ENCODE measurements at regions not wholly inside any gene's neighbourhood (a gene's known extent, or its start where the extent isn't known, plus 50 kb on each side); places are given as distances from the start of the nearest gene placed in this dataset.

- TF ChIP-seq POLR2A (IDR thresholded peaks at IDR 0.05) = no peak
- TF ChIP-seq, protein P1, sequence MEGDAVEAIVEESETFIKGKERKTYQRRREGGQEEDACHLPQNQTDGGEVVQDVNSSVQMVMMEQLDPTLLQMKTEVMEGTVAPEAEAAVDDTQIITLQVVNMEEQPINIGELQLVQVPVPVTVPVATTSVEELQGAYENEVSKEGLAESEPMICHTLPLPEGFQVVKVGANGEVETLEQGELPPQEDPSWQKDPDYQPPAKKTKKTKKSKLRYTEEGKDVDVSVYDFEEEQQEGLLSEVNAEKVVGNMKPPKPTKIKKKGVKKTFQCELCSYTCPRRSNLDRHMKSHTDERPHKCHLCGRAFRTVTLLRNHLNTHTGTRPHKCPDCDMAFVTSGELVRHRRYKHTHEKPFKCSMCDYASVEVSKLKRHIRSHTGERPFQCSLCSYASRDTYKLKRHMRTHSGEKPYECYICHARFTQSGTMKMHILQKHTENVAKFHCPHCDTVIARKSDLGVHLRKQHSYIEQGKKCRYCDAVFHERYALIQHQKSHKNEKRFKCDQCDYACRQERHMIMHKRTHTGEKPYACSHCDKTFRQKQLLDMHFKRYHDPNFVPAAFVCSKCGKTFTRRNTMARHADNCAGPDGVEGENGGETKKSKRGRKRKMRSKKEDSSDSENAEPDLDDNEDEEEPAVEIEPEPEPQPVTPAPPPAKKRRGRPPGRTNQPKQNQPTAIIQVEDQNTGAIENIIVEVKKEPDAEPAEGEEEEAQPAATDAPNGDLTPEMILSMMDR (IDR thresholded peaks at IDR 0.05) = no peak
- Histone ChIP-seq H3K4me3 (no peak overlapping the region), H3K27me3 (no peaks in the 10 kb centered on the region), H3K36me3 (ENCODE audit: low read depth, missing control alignments) (no peaks in the 10 kb centered on the region), H3K4me1 (no peaks in the 10 kb centered on the region), H3K27ac (no peak overlapping the region), H3K9me3 (no peaks in the 10 kb centered on the region)
- intact Hi-C loops (cut with DNase I; ENCODE audit: low total_unique reads) = no loop called here
- no peak for DNase-seq
- 55 to 59% methylated on average over 17 of the region's 17 CpGs for WGBS, 2 donors
Observed at GRCh38 chr7:26534649-26535482, 243.2 kb downstream of the SNX10 start.

DNA sequence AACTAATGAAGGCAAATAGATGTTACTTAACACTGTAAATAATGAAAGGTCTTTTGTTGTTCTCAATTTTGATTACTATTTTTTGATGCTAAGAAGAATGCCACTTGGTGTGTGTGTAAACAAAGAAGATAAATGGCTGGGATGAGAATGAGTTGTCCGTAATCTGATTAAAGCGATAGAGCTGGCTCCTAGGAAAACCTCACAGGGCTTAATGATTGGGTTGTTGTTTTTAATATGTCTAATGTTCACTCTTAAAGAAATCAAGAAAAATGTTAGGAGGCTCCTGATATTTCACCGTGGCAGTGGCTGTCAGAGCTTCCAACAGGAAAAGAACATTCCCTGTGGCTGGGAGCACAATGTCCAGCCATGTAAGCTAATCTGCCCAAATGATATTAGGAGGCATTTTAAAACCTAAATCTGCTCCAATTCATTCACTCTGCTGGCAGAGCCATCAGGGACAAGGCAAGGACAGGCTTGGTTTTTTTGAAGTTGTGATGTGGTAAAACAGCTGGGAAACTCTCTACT, 243.9 kb downstream of the SNX10 start:
- no peak for DNase-seq
- WGBS, 2 donors = 60 to 61% methylated on average over 3 of the region's 3 CpGs
- no peak for TF ChIP-seq POLR2A (IDR thresholded peaks at IDR 0.05)
- TF ChIP-seq, protein P1 (IDR thresholded peaks at IDR 0.05) = no peak
- no peak overlapping the region for H3K4me3 ChIP-seq
- no peaks in the 10 kb centered on the region for H3K9me3 ChIP-seq
- H3K36me3 ChIP-seq (ENCODE audit: low read depth, missing control alignments) = no peaks in the 10 kb centered on the region
- H3K27ac ChIP-seq = no peak overlapping the region
- no peaks in the 10 kb centered on the region for H3K27me3 ChIP-seq
- H3K4me1 ChIP-seq = no peaks in the 10 kb centered on the region
- intact Hi-C loops (cut with DNase I; ENCODE audit: low total_unique reads) = no loop called here

DNA sequence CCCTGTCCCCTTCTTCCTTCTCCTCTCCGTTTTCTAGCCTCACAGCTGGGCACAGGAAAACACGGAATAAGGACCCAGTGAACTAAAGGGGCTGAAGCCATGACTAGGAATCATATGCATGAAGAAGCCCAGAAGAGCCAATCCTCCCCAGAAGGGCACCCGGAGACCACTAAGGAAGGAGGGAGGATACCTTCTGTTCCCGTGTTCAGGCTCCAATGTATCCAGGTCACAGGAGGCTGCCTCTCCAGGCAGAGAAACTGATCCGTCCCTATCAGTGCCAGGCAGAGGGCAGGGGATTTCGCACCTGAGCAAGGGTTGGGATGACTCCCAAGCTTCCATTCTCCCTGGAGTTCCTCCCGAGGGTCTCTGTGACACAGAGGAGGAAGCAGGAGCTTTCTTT, 246.6 kb downstream of the SNX10 start:
- no peaks in the 10 kb centered on the region for H3K9me3 ChIP-seq
- WGBS, 2 donors = 72 to 83% methylated on average over 7 of the region's 7 CpGs
- DNase-seq = no peak
- H3K4me1 ChIP-seq = no peaks in the 10 kb centered on the region
- no peaks in the 10 kb centered on the region for H3K36me3 ChIP-seq (ENCODE audit: low read depth, missing control alignments)
- no peak for TF ChIP-seq POLR2A (IDR thresholded peaks at IDR 0.05)
- intact Hi-C loops (cut with DNase I; ENCODE audit: low total_unique reads) = no loop called here
- H3K4me3 ChIP-seq = no peak overlapping the region
- no peaks in the 10 kb centered on the region for H3K27me3 ChIP-seq
- H3K27ac ChIP-seq = no peak overlapping the region

DNA sequence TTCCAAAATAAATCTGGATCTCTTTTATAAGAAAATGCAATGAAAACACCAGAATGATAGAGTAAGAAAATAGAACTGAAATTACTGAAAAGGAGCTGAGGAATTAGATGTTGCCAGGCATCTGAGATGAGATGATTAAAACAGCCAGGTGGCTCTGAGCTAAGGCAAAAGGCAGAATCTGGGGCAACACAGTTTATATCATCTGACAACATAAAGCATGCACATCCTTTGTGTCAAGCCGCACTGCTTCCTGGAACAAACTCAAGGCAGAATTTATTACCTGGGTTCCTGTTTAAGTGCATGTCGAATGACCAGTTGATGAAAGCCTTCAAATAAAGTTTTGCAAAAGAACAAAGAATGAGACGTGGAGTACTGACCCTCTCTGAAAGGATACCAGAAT, 247.0 kb downstream of the SNX10 start:
- no peaks in the 10 kb centered on the region for H3K4me1 ChIP-seq
- H3K9me3 ChIP-seq = no peaks in the 10 kb centered on the region
- H3K27ac ChIP-seq = no peak overlapping the region
- H3K4me3 ChIP-seq = no peak overlapping the region
- DNase-seq = no peak
- H3K27me3 ChIP-seq = no peaks in the 10 kb centered on the region
- intact Hi-C loops (cut with DNase I; ENCODE audit: low total_unique reads) = no loop called here
- WGBS, 2 donors = 62 to 70% methylated on average over 3 of the region's 3 CpGs
- no peaks in the 10 kb centered on the region for H3K36me3 ChIP-seq (ENCODE audit: low read depth, missing control alignments)
- TF ChIP-seq POLR2A (IDR thresholded peaks at IDR 0.05) = no peak
- TF ChIP-seq, protein P1 (IDR thresholded peaks at IDR 0.05) = no peak

GRCh38 chr7:26543340-26543739, 251.7 kb downstream of the SNX10 start:
- 62 to 81% methylated on average over 10 of the region's 10 CpGs for WGBS, 2 donors
- Histone ChIP-seq H3K27ac (no peak overlapping the region), H3K4me1 (no peaks in the 10 kb centered on the region), H3K36me3 (ENCODE audit: low read depth, missing control alignments) (no peaks in the 10 kb centered on the region), H3K4me3 (no peak overlapping the region), H3K9me3 (no peaks in the 10 kb centered on the region), H3K27me3 (no peaks in the 10 kb centered on the region)
- intact Hi-C loops (cut with DNase I; ENCODE audit: low total_unique reads) = no loop called here
- DNase-seq = no peak
- TF ChIP-seq, protein P1 (IDR thresholded peaks at IDR 0.05) = no peak
- no peak for TF ChIP-seq POLR2A (IDR thresholded peaks at IDR 0.05)

Data from testis (tissue), 2 donors.